ENCODE measurements at regions not wholly inside any gene's neighbourhood (a gene's known extent, or its start where the extent isn't known, plus 50 kb on each side); places are given as distances from the start of the nearest gene placed in this dataset.

DNA sequence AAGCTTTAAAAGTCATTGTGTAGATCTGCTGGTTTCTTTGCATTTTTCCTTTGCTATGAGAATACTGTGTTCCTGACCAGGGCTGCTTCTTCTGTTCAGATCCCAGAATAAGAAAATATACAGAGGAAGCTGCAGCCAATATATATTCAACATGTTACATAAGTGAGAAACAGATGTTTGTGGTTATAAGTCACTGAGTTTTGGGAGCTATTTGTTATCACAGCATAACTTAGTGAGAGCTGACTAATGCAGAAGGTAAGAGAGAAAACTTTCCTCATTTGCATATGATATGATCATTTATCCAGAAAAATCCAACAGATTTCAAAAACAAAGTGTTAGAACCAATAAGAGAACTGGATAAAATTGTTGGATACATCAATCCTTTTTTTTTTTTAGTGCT is 136.3 kb upstream of the NR3C1 start:
- Histone ChIP-seq H3K4me2 (replicated peaks; ENCODE audit: extremely low read depth, low read length, poor library complexity, severe bottlenecking) (no peak overlapping the region), H3K9me3 (replicated peaks in 1 of 2; ENCODE audit: control insufficient read depth in 1 of 2, insufficient read depth in 1 of 2, low read length in 2 of 2) (peaks cover 6 to 11% of the 10 kb centered on the region in 2 donors), H3K4me3 (replicated peaks in 1 of 3; ENCODE audit: low read depth in 2 of 3, low read length in 3 of 3) (no peak overlapping the region), H3K27ac (ENCODE audit: low read depth in 1 of 2, low read length in 2 of 2) (no peak overlapping the region), H3K9ac (ENCODE audit: insufficient read depth, low read length, poor library complexity, severe bottlenecking) (no peak overlapping the region), H3K4me1 (ENCODE audit: control insufficient read depth in 1 of 2, insufficient read depth in 2 of 2, low read length in 2 of 2) (no peaks in the 10 kb centered on the region), H3K36me3 (replicated peaks in 1 of 2; ENCODE audit: control insufficient read depth in 1 of 2, insufficient read depth in 2 of 2, low read length in 2 of 2) (no peaks in the 10 kb centered on the region), H4K20me1 (ENCODE audit: insufficient read depth, low read length) (no peaks in the 10 kb centered on the region), H3K79me2 (ENCODE audit: insufficient read depth, low read length) (no peaks in the 10 kb centered on the region), H2AFZ (ENCODE audit: insufficient read depth, low read depth, low read length, poor library complexity, severe bottlenecking) (no peak overlapping the region), H3K27me3 (ENCODE audit: control insufficient read depth in 2 of 2, insufficient read depth in 2 of 2, low read length in 2 of 2) (no peaks in the 10 kb centered on the region)
- Mint-ChIP-seq H3K27ac (no peak overlapping the region), H3K27me3 (ENCODE audit: low read depth in 3 of 3) (peaks cover 0 to 3% (median 0%) of the 10 kb centered on the region in 3 donors), H3K36me3 (no peaks in the 10 kb centered on the region), H3K4me3 (no peak overlapping the region), H3K9me3 (peaks cover 3 to 12% (median 8%) of the 10 kb centered on the region in 7 donors), H3K4me1 (no peaks in the 10 kb centered on the region)
- no peak for DNase-seq
- intact Hi-C loops (cut with micrococcal nuclease): no loop called here
- TF ChIP-seq, protein P1, sequence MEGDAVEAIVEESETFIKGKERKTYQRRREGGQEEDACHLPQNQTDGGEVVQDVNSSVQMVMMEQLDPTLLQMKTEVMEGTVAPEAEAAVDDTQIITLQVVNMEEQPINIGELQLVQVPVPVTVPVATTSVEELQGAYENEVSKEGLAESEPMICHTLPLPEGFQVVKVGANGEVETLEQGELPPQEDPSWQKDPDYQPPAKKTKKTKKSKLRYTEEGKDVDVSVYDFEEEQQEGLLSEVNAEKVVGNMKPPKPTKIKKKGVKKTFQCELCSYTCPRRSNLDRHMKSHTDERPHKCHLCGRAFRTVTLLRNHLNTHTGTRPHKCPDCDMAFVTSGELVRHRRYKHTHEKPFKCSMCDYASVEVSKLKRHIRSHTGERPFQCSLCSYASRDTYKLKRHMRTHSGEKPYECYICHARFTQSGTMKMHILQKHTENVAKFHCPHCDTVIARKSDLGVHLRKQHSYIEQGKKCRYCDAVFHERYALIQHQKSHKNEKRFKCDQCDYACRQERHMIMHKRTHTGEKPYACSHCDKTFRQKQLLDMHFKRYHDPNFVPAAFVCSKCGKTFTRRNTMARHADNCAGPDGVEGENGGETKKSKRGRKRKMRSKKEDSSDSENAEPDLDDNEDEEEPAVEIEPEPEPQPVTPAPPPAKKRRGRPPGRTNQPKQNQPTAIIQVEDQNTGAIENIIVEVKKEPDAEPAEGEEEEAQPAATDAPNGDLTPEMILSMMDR (IDR thresholded peaks at IDR 0.05): no peak

DNA sequence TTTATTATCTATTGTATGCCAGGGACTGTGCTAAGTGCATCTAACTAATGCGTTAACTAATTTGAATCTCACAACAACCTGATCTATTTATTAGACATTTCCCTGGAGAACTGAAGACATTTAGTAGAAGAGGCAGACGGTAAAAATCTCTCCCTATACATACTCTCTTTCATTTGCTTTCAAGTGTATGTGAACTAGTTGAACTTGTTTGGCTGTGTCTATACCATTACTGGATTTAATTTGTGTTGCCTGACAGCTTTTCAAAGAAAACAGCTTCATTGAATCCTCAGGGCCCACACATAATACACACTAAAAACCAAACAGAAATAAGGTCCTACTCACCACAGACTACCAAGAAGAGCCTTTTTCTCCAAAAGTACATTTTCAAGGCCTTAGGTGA is 133.6 kb upstream of the NR3C1 start:
- TF ChIP-seq, protein P1 (IDR thresholded peaks at IDR 0.05): no peak
- Mint-ChIP-seq H3K4me1 (no peaks in the 10 kb centered on the region), H3K4me3 (no peak overlapping the region), H3K9me3 (peaks cover 4 to 12% (median 8%) of the 10 kb centered on the region in 7 donors), H3K36me3 (no peaks in the 10 kb centered on the region), H3K27me3 (ENCODE audit: low read depth in 3 of 3) (peaks cover 0 to 5% (median 0%) of the 10 kb centered on the region in 3 donors), H3K27ac (no peak overlapping the region)
- peaks cover 6 to 11% of the 10 kb centered on the region in 2 donors for H3K9me3 ChIP-seq (replicated peaks in 1 of 2; ENCODE audit: control insufficient read depth in 1 of 2, insufficient read depth in 1 of 2, low read length in 2 of 2)
- no CpG with 5 or more reads among the region's 2 CpGs for WGBS (ENCODE audit: insufficient coverage)
- no peak overlapping the region for H3K4me3 ChIP-seq (replicated peaks in 1 of 3; ENCODE audit: low read depth in 2 of 3, low read length in 3 of 3)
- no peak overlapping the region for H3K27ac ChIP-seq (ENCODE audit: low read depth in 1 of 2, low read length in 2 of 2)
- no peaks in the 10 kb centered on the region for H3K79me2 ChIP-seq (ENCODE audit: insufficient read depth, low read length)
- H3K4me2 ChIP-seq (replicated peaks; ENCODE audit: extremely low read depth, low read length, poor library complexity, severe bottlenecking): no peak overlapping the region
- DNase-seq: no peak
- intact Hi-C loops (cut with micrococcal nuclease): no loop called here
- no peaks in the 10 kb centered on the region for H3K27me3 ChIP-seq (ENCODE audit: control insufficient read depth in 2 of 2, insufficient read depth in 2 of 2, low read length in 2 of 2)
- no peaks in the 10 kb centered on the region for H4K20me1 ChIP-seq (ENCODE audit: insufficient read depth, low read length)
- no peak overlapping the region for H2AFZ ChIP-seq (ENCODE audit: insufficient read depth, low read depth, low read length, poor library complexity, severe bottlenecking)
- no peaks in the 10 kb centered on the region for H3K4me1 ChIP-seq (ENCODE audit: control insufficient read depth in 1 of 2, insufficient read depth in 2 of 2, low read length in 2 of 2)
- no peak overlapping the region for H3K9ac ChIP-seq (ENCODE audit: insufficient read depth, low read length, poor library complexity, severe bottlenecking)
- no peaks in the 10 kb centered on the region for H3K36me3 ChIP-seq (replicated peaks in 1 of 2; ENCODE audit: control insufficient read depth in 1 of 2, insufficient read depth in 2 of 2, low read length in 2 of 2)
